ENCODE measurements at regions not wholly inside any gene's neighbourhood (a gene's known extent, or its start where the extent isn't known, plus 50 kb on each side); places are given as distances from the start of the nearest gene placed in this dataset.

GRCh38 chr4:141502755-141503154, 133.6 kb upstream of the IL15 start:
- Histone ChIP-seq H4K20me1 (ENCODE audit: insufficient read depth, low read length) (no peaks in the 10 kb centered on the region), H3K27ac (ENCODE audit: extremely low read length, insufficient read depth, low read length) (no peak overlapping the region), H3K36me3 (replicated peaks in 1 of 2; ENCODE audit: control insufficient read depth in 1 of 2, insufficient read depth in 2 of 2, low read length in 2 of 2) (no peaks in the 10 kb centered on the region), H3K4me1 (ENCODE audit: insufficient read depth, low read length) (no peaks in the 10 kb centered on the region), H3K9me3 (ENCODE audit: low read length) (peaks cover 35% of the 10 kb centered on the region), H3K79me2 (ENCODE audit: insufficient read depth, low read length) (no peaks in the 10 kb centered on the region), H3K4me2 (ENCODE audit: low read depth, low read length) (no peak overlapping the region), H3K9ac (ENCODE audit: insufficient read depth, low read depth, low read length) (no peak overlapping the region), H3K27me3 (ENCODE audit: control insufficient read depth in 1 of 2, insufficient read depth in 2 of 2, low read length in 2 of 2) (no peaks in the 10 kb centered on the region), H3K4me3 (replicated peaks in 1 of 3; ENCODE audit: insufficient read depth in 1 of 3, low read depth in 2 of 3, low read length in 3 of 3) (no peak overlapping the region), H2AFZ (ENCODE audit: low read length) (no peak overlapping the region)
- ChIA-PET POLR2A (no interaction called here), CTCF (ENCODE audit: low intra/inter-chr PET ratio, low total read pairs) (no interaction called here)
- BruUV-seq (replicated peaks): no TSS peak
- TF ChIP-seq RFXANK (CRISPR knock-in tag; IDR thresholded peaks at IDR 0.05) (no peak), EZH2 (conservative IDR thresholded peaks at IDR 0.05; ENCODE audit: low read depth, low read length) (no peak), ZKSCAN5 (CRISPR knock-in tag; IDR thresholded peaks at IDR 0.05) (no peak), AGO2 (optimal IDR thresholded peaks at IDR 0.05; ENCODE audit: low read depth, low read length) (no peak), TOE1 (CRISPR knock-in tag; IDR thresholded peaks at IDR 0.05) (no peak), ZNF207 (IDR thresholded peaks at IDR 0.05; ENCODE audit: borderline replicate concordance) (no peak), ZNF431 (CRISPR knock-in tag; IDR thresholded peaks at IDR 0.05; ENCODE audit: borderline replicate concordance, low read depth) (no peak), MAFF (IDR thresholded peaks at IDR 0.05; ENCODE audit: low read depth, low read length) (no peak), ZBTB7A (CRISPR knock-in tag; IDR thresholded peaks at IDR 0.05) (no peak), BCLAF1 (IDR thresholded peaks at IDR 0.05) (no peak), ZNF567 (CRISPR knock-in tag; IDR thresholded peaks at IDR 0.05; ENCODE audit: borderline replicate concordance) (no peak), IRX3 (CRISPR knock-in tag; IDR thresholded peaks at IDR 0.05; ENCODE audit: borderline replicate concordance, low read depth) (no peak), GABPA (IDR thresholded peaks at IDR 0.05; ENCODE audit: low read depth, low read length) (no peak), GABPA (CRISPR knock-in tag; IDR thresholded peaks at IDR 0.05; ENCODE audit: low read depth) (no peak), BORCS8-MEF2B (CRISPR knock-in tag; IDR thresholded peaks at IDR 0.05) (no peak)
- FAIRE-seq (no peak), ATAC-seq (no peak), DNase-seq (ENCODE audit: low spot score) (no peak)
- intact Hi-C loops (cut with micrococcal nuclease; ENCODE audit: unreplicated experiment): no loop called here
- in situ Hi-C loops (cut with HindIII; ENCODE audit: extremely low pct_ligation_motif_present, low pct_unique_long_range_greater_than_20kb): no loop called here
- 5% methylated on average over 2 of the region's 2 CpGs for WGBS (ENCODE audit: low lambda C conversion rate)
